SK-N-SH (cell line): ENCODE measurements at regions not wholly inside any gene's neighbourhood (a gene's known extent, or its start where the extent isn't known, plus 50 kb on each side); places are given as distances from the start of the nearest gene placed in this dataset.

ENCODE experiments used
- CTCF ChIA-PET: fragments of 300-600, 350-600 bp; formaldehyde crosslinking; extraction: SDS; loops from one replicate; lab custom pipeline; 2021; lab: Yijun Ruan, JAX
- POLR2A ChIA-PET: fragments of 350-600 bp; sonication (Branson Sonifier 250); formaldehyde crosslinking; extraction: SDS; loops from one replicate; lab custom pipeline; 2020; ENCODE audit warnings: antibody characterized with exemption, inconsistent platforms; lab: Yijun Ruan, JAX
- DNase-seq: peaks from one replicate; pipeline ENCODE4 v3.0.0; 2012
- H2AFZ ChIP-seq: fragments of 200-600 bp; sonication (generic); 2 replicates; pipeline ENCODE4 v1.8.1; 2016; ENCODE audit warnings: antibody characterized with exemption, mild to moderate bottlenecking, low read depth
- H3F3A ChIP-seq: fragments of 200-600 bp; sonication (generic); replicated peaks from 2 replicates; pipeline ENCODE3; 2016; ENCODE audit warnings: antibody characterized with exemption, mild to moderate bottlenecking; ENCODE audit not compliant: insufficient read depth
- H3K27ac ChIP-seq, 2 experiments: fragments of 200-500 bp in 1 of 2; fragments of 200-600 bp in 1 of 2; sonication (Bioruptor generic) in 1 of 2; sonication (generic), shearing (Covaris generic) in 1 of 2; 2 replicates each; pipeline versions ENCODE4 v1.5.1 to v1.6.1; 2014 to 2016; ENCODE audit warnings: low read depth in 2 of 2, inconsistent platforms in 1 of 2, low read length in 1 of 2, mild to moderate bottlenecking in 1 of 2, mixed read lengths in 1 of 2
- H3K27me3 ChIP-seq: fragments of 200-600 bp; sonication (generic), shearing (Covaris generic); 2 replicates; pipeline ENCODE4 v1.6.1; 2016; ENCODE audit warnings: mixed run types; ENCODE audit not compliant: insufficient read depth
- H3K36me3 ChIP-seq, 2 experiments: fragments of 200-500 bp in 1 of 2; fragments of 200-600 bp in 1 of 2; sonication (Bioruptor generic) in 1 of 2; sonication (generic) in 1 of 2; replicated peaks in 1 of 2; 2 replicates each; pipeline versions ENCODE3 to v1.5.1; 2014 to 2016; ENCODE audit warnings: low read length in 1 of 2, mild to moderate bottlenecking in 1 of 2; ENCODE audit not compliant: insufficient read depth in 2 of 2, control insufficient read depth in 1 of 2
- H3K4me1 ChIP-seq, 2 experiments: fragments of 200-500 bp in 1 of 2; fragments of 200-600 bp in 1 of 2; sonication (Bioruptor generic) in 1 of 2; sonication (generic), shearing (Covaris generic) in 1 of 2; 2 replicates each; pipeline versions ENCODE4 v1.5.1 to v1.6.1; 2014 to 2016; ENCODE audit warnings: low read depth in 1 of 2, low read length in 1 of 2, mixed run types in 1 of 2; ENCODE audit not compliant: insufficient read depth in 2 of 2, control insufficient read depth in 1 of 2
- H3K4me2 ChIP-seq: fragments of 200-600 bp; sonication (generic), shearing (Covaris generic); 2 replicates; pipeline ENCODE4 v1.6.1; 2017; ENCODE audit warnings: mixed run types
- H3K4me3 ChIP-seq, 2 experiments: fragments of 200-500 bp in 1 of 2; fragments of 200-600 bp in 1 of 2; sonication (Bioruptor generic) in 1 of 2; sonication (generic), shearing (Covaris generic) in 1 of 2; 2 replicates each; pipeline versions ENCODE4 v1.5.1 to v1.8.1; 2014 to 2016; ENCODE audit warnings: low read depth in 2 of 2, inconsistent platforms in 1 of 2, low read length in 1 of 2, mild to moderate bottlenecking in 1 of 2, mixed read lengths in 1 of 2, moderate library complexity in 1 of 2
- H3K79me2 ChIP-seq: fragments of 200-600 bp; sonication (generic); 2 replicates; pipeline ENCODE4 v1.8.1; 2017; ENCODE audit warnings: mild to moderate bottlenecking; ENCODE audit not compliant: insufficient read depth
- H3K9ac ChIP-seq: fragments of 200-600 bp; sonication (generic); 2 replicates; pipeline ENCODE4 v1.6.1; 2017; ENCODE audit warnings: mixed run types
- H3K9me2 ChIP-seq: fragments of 200-600 bp; sonication (generic); 2 replicates; pipeline ENCODE4 v1.6.1; 2017; ENCODE audit warnings: mixed run types
- H3K9me3 ChIP-seq: fragments of 200-600 bp; sonication (generic); 2 replicates; pipeline ENCODE4 v1.6.1; 2017; ENCODE audit warnings: mixed run types, mild to moderate bottlenecking, moderate library complexity
- H4K20me1 ChIP-seq: fragments of 200-600 bp; sonication (generic); 2 replicates; pipeline ENCODE4 v1.6.1; 2017; ENCODE audit warnings: mild to moderate bottlenecking, mixed run types; ENCODE audit not compliant: insufficient read depth
- CHD2 ChIP-seq: fragments of 150-350 bp; IDR thresholded peaks from 2 replicates; pipeline ENCODE4 v1.6.1; 2018; ENCODE audit warnings: low read length; ENCODE audit not compliant: partially characterized antibody
- ELF1 ChIP-seq: IDR thresholded peaks from 2 replicates; pipeline ENCODE4 v1.4.0; 2012
- FOSL2 ChIP-seq: IDR thresholded peaks from 2 replicates; pipeline ENCODE4 v1.4.0; 2012; ENCODE audit warnings: low read depth, mild to moderate bottlenecking, moderate library complexity, borderline replicate concordance
- FOXM1 ChIP-seq: IDR thresholded peaks from 2 replicates; pipeline ENCODE4 v1.4.0; 2012; ENCODE audit warnings: low read depth, mild to moderate bottlenecking
- GABPA ChIP-seq: IDR thresholded peaks from 2 replicates; pipeline ENCODE4 v1.4.0; 2012; ENCODE audit warnings: low read depth, mild to moderate bottlenecking
- GATA2 ChIP-seq: sonication (generic); formaldehyde crosslinking; IDR thresholded peaks from 2 replicates; pipeline ENCODE4 v1.5.0; 2020; ENCODE audit warnings: mild to moderate bottlenecking, missing genetic modification reagents
- MAX ChIP-seq: IDR thresholded peaks from 2 replicates; pipeline ENCODE4 v1.4.0; 2012; ENCODE audit warnings: low read depth
- MEF2A ChIP-seq: IDR thresholded peaks from 2 replicates; pipeline ENCODE4 v1.4.0; 2012; ENCODE audit warnings: low read depth, borderline replicate concordance
- NRF1 ChIP-seq: IDR thresholded peaks from 2 replicates; pipeline ENCODE4 v1.6.1; 2012; ENCODE audit warnings: low read depth, mild to moderate bottlenecking, low read length
- POLR2AphosphoS5 ChIP-seq: IDR thresholded peaks from 2 replicates; pipeline ENCODE4 v1.6.1; 2012; ENCODE audit warnings: low read depth, low read length
- RAD21 ChIP-seq: IDR thresholded peaks from 2 replicates; pipeline ENCODE4 v1.6.1; 2012; ENCODE audit warnings: mild to moderate bottlenecking, low read length
- REST ChIP-seq: IDR thresholded peaks from 2 replicates; pipeline ENCODE4 v1.6.1; 2012; ENCODE audit warnings: mild to moderate bottlenecking, low read depth, low read length, moderate library complexity
- RFX5 ChIP-seq: IDR thresholded peaks from 2 replicates; pipeline ENCODE4 v1.6.1; 2012; ENCODE audit warnings: mild to moderate bottlenecking, improper control_type of control experiment, low read length
- RXRA ChIP-seq: IDR thresholded peaks from 2 replicates; pipeline ENCODE4 v1.4.0; 2012; ENCODE audit warnings: low read depth, mild to moderate bottlenecking, borderline replicate concordance
- SIN3A ChIP-seq: IDR thresholded peaks from 2 replicates; pipeline ENCODE4 v1.6.1; 2012; ENCODE audit warnings: low read depth, mild to moderate bottlenecking, low read length, moderate library complexity, borderline replicate concordance
- SMC3 ChIP-seq: IDR thresholded peaks from 2 replicates; pipeline ENCODE4 v1.6.1; 2012; ENCODE audit warnings: low read depth, low read length, improper control_type of control experiment
- TAF1 ChIP-seq: IDR thresholded peaks from 2 replicates; pipeline ENCODE4 v1.6.1; 2012; ENCODE audit warnings: low read depth, mild to moderate bottlenecking, low read length, moderate library complexity, borderline replicate concordance
- TCF12 ChIP-seq: IDR thresholded peaks from 2 replicates; pipeline ENCODE4 v1.4.0; 2012
- YY1 ChIP-seq: IDR thresholded peaks from 2 replicates; pipeline ENCODE4 v1.4.0; 2012; ENCODE audit warnings: low read depth, mild to moderate bottlenecking
- WGBS: methylation state at CpG from one replicate; pipeline ENCODE4 v1.1.6; 2017; ENCODE audit warnings: low lambda C conversion rate; 5-methylcytosine and 5-hydroxymethylcytosine counted together
- TF ChIP-seq, protein P1 (sequence below): IDR thresholded peaks from 2 replicates; pipeline ENCODE4; 2012
- TF ChIP-seq, protein P2 (sequence below): fragments of 150-350 bp; IDR thresholded peaks from 2 replicates; pipeline ENCODE4 v1.6.1; 2016; ENCODE audit warnings: mild to moderate bottlenecking, low read depth, low read length

DNA sequence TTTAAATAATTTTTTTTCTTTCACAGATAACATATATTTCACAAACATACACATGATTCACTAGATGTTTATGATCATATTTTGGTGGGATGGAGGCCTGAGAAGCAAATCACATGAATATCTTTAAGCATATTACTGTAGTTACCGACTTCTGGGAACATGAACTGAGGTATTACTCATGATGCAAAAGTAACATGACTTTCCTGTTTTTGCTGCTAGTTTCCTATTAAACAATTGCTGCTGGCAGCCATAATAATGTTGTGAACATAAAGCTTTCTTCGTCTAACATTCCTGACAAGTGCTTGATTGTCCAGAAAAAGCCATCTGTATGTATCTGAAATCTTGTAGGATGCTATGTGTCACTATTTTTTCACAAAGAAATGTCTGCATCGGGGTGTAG is 145.4 kb downstream of the MTX2 start (continued):
- TF ChIP-seq SIN3A: no peak
- no peak for TF ChIP-seq MEF2A
- TF ChIP-seq YY1: no peak
- no peak for TF ChIP-seq GATA2
- TF ChIP-seq RFX5: no peak
- no peak for TF ChIP-seq ELF1

DNA sequence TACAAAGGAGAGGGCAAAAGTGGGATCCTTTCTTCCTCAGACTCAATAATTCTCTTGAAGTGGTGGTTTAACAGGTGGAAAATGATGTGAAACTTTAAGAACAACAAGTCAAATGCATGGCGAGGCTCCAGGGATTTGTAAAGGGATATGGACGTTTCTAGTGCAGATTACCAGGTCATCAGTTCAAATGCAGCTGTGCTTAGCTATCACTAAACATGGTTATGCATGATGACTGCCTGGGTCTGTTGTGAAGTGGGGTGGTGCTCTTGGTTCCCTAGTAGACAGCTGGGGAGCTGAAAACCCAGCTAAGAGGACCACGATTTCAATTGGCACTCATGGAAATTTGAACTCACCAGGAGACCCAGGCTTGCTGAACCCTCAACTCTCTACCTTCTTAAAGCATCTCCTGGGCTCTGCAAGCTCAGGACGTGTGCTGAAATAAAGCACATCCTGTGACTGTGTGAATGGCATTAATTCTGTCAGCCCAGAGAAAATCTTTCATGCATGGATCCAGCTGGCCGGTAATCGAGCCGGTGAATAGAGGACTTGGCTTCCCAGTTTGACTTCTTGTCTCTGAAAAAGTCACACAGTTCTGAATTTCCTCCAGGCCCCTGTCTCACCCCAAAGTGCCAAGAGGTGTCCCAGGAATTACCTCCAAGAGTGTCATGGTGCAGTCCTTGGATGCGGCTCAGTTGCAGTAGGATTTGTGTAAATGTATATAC is 146.1 kb downstream of the MTX2 start:
- no peaks in the 10 kb centered on the region for H3K9me3 ChIP-seq
- ChIA-PET POLR2A (no interaction called here), CTCF (interaction anchor here (0.8 to 1.2 kb wide), 2 partner anchors 40 to 80 kb away, joined by 3 read pairs; no protein-coding TSS in a partner anchor)
- no peak overlapping the region for H3K9ac ChIP-seq
- no peaks in the 10 kb centered on the region for H3K9me2 ChIP-seq
- no peak overlapping the region for H3K4me2 ChIP-seq
- WGBS: 76% methylated on average over 8 of the region's 8 CpGs
- DNase-seq: no peak
- no peaks in the 10 kb centered on the region for H3K27me3 ChIP-seq
- no peak overlapping the region for H3K27ac ChIP-seq
- H3K4me3 ChIP-seq: no peak overlapping the region
- H3K4me1 ChIP-seq: peaks cover 0 to 17% of the 10 kb centered on the region in 2 experiments; a peak in 3 of 4 replicates
- H3F3A ChIP-seq: no peaks in the 10 kb centered on the region
- no peaks in the 10 kb centered on the region for H3K79me2 ChIP-seq
- TF ChIP-seq SIN3A (no peak), TCF12 (no peak), MAX (no peak), FOXM1 (no peak), RAD21 (no peak), CHD2 (no peak), TAF1 (no peak), MEF2A (no peak), GABPA (no peak), NRF1 (no peak), RXRA (no peak), RFX5 (no peak), POLR2AphosphoS5 (no peak), SMC3 (no peak), FOSL2 (no peak), REST (no peak)
- TF ChIP-seq, protein P1, sequence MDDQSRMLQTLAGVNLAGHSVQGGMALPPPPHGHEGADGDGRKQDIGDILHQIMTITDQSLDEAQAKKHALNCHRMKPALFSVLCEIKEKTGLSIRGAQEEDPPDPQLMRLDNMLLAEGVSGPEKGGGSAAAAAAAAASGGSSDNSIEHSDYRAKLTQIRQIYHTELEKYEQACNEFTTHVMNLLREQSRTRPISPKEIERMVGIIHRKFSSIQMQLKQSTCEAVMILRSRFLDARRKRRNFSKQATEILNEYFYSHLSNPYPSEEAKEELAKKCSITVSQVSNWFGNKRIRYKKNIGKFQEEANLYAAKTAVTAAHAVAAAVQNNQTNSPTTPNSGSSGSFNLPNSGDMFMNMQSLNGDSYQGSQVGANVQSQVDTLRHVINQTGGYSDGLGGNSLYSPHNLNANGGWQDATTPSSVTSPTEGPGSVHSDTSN: no peak
- TF ChIP-seq, protein P2, sequence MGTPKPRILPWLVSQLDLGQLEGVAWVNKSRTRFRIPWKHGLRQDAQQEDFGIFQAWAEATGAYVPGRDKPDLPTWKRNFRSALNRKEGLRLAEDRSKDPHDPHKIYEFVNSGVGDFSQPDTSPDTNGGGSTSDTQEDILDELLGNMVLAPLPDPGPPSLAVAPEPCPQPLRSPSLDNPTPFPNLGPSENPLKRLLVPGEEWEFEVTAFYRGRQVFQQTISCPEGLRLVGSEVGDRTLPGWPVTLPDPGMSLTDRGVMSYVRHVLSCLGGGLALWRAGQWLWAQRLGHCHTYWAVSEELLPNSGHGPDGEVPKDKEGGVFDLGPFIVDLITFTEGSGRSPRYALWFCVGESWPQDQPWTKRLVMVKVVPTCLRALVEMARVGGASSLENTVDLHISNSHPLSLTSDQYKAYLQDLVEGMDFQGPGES: no peak
- H2AFZ ChIP-seq: no peak overlapping the region
- no peaks in the 10 kb centered on the region for H3K36me3 ChIP-seq
- no peaks in the 10 kb centered on the region for H4K20me1 ChIP-seq
